Breast epithelium (tissue), 4 donors: ENCODE measurements at regions not wholly inside any gene's neighbourhood (a gene's known extent, or its start where the extent isn't known, plus 50 kb on each side); places are given as distances from the start of the nearest gene placed in this dataset.

Experiments
- DNase-seq, 2 donors: peaks; one replicate each; pipeline ENCODE4 v3.0.0-alpha.2; 2019; ENCODE audit warnings: low spot score in 2 of 2
- H3K27ac ChIP-seq, 2 donors: fragments of 200-600 bp; sonication (generic) in 1 of 2; one replicate each; pipeline ENCODE4 v1.5.1; 2016 to 2019; ENCODE audit warnings: mild to moderate bottlenecking in 1 of 2
- H3K27me3 ChIP-seq, 2 donors: fragments of 200-600 bp; sonication (generic) in 1 of 2; one replicate each; pipeline versions ENCODE4 v1.5.1 to v1.6.0; 2017 to 2019; ENCODE audit warnings: control low read depth in 1 of 2, mild to moderate bottlenecking in 1 of 2
- H3K36me3 ChIP-seq: fragments of 200-600 bp; one replicate; pipeline ENCODE4 v1.5.1; 2019
- H3K4me1 ChIP-seq, 2 donors: fragments of 200-600 bp; sonication (generic); one replicate each; pipeline ENCODE4 v1.5.1; 2016 to 2019; ENCODE audit warnings: control low read depth in 1 of 2
- H3K4me3 ChIP-seq, 3 donors: fragments of 200-600 bp; sonication (generic); 1 replicate in 2 of 3; 2 replicates in 1 of 3; pipeline ENCODE4 v1.5.1; 2016 to 2019; ENCODE audit warnings: mild to moderate bottlenecking in 3 of 3, moderate library complexity in 2 of 3
- H3K9me3 ChIP-seq, 2 donors: fragments of 200-600 bp; sonication (generic) in 1 of 2; one replicate each; pipeline ENCODE4 v1.5.1; 2016 to 2019; ENCODE audit warnings: control low read depth in 1 of 2
- CTCF ChIP-seq, 3 donors: fragments of 450-650 bp; IDR thresholded peaks; one replicate each; pipeline ENCODE4 v1.5.1; 2016 to 2017; ENCODE audit warnings: antibody characterized with exemption in 3 of 3, mild to moderate bottlenecking in 3 of 3, moderate library complexity in 3 of 3
- POLR2A ChIP-seq: fragments of 450-650 bp; IDR thresholded peaks from one replicate; pipeline ENCODE4 v1.6.1; 2016; ENCODE audit warnings: antibody characterized with exemption, mild to moderate bottlenecking, moderate library complexity
- POLR2AphosphoS5 ChIP-seq, 3 donors: sonication (generic); formaldehyde crosslinking; IDR thresholded peaks; one replicate each; pipeline ENCODE4 v1.6.1; 2017; ENCODE audit warnings: antibody characterized with exemption in 3 of 3
- intact Hi-C: fragments of 100-400 bp; cut with DNase I; formaldehyde crosslinking; loops from one replicate; pipeline ENCODE4 v1.15.1; 2023; ENCODE audit warnings: low total_unique reads

GRCh38 chr14:56419750-56420149, 159.8 kb upstream of the TMEM260 start:
- Histone ChIP-seq H3K4me3 (no peak overlapping the region), H3K27ac (no peak overlapping the region), H3K36me3 (no peaks in the 10 kb centered on the region), H3K27me3 (no peaks in the 10 kb centered on the region), H3K4me1 (no peaks in the 10 kb centered on the region), H3K9me3 (no peaks in the 10 kb centered on the region)
- DNase-seq, result no peak
- intact Hi-C loops, result no loop called here
- TF ChIP-seq CTCF (IDR thresholded peaks at IDR 0.05), result no peak
- TF ChIP-seq POLR2A, result no peak

GRCh38 chr14:56422221-56422620, 157.4 kb upstream of the TMEM260 start:
- Histone ChIP-seq H3K4me3 (no peak overlapping the region), H3K9me3 (no peaks in the 10 kb centered on the region), H3K4me1 (no peaks in the 10 kb centered on the region), H3K27me3 (no peaks in the 10 kb centered on the region), H3K27ac (no peak overlapping the region), H3K36me3 (no peaks in the 10 kb centered on the region)
- TF ChIP-seq POLR2A, result no peak
- no peak for TF ChIP-seq POLR2AphosphoS5 (IDR thresholded peaks at IDR 0.05)
- no peak for TF ChIP-seq CTCF (IDR thresholded peaks at IDR 0.05)
- intact Hi-C loops, result no loop called here
- DNase-seq, result no peak

- Histone ChIP-seq H3K27me3 (no peaks in the 10 kb centered on the region), H3K9me3 (no peaks in the 10 kb centered on the region), H3K36me3 (no peaks in the 10 kb centered on the region), H3K4me3 (no peak overlapping the region), H3K4me1 (no peaks in the 10 kb centered on the region), H3K27ac (peak overlapping the region in 1 of 2 donors; percentile 21)
- TF ChIP-seq CTCF (IDR thresholded peaks at IDR 0.05) (peak; percentile 23 to 72 (median 72)), POLR2AphosphoS5 (IDR thresholded peaks at IDR 0.05) (peak in 1 of 3 donors; percentile 28), POLR2A (no peak)
- intact Hi-C loops, result no loop called here
- peak; percentile 72 to 76 for DNase-seq
Observed at GRCh38 chr14:56422703-56423213, 156.8 kb upstream of the TMEM260 start.

- no peak for DNase-seq
- intact Hi-C loops, result no loop called here
- no peaks in the 10 kb centered on the region for H3K9me3 ChIP-seq
- H3K36me3 ChIP-seq, result no peaks in the 10 kb centered on the region
- no peak overlapping the region for H3K27ac ChIP-seq
- no peak overlapping the region for H3K4me3 ChIP-seq
- no peaks in the 10 kb centered on the region for H3K4me1 ChIP-seq
- TF ChIP-seq POLR2A, result no peak
- TF ChIP-seq CTCF (IDR thresholded peaks at IDR 0.05), result no peak
- TF ChIP-seq POLR2AphosphoS5 (IDR thresholded peaks at IDR 0.05), result no peak
- no peaks in the 10 kb centered on the region for H3K27me3 ChIP-seq
Observed at GRCh38 chr14:56423544-56423943, 156.1 kb upstream of the TMEM260 start.

- intact Hi-C loops, result no loop called here
- TF ChIP-seq CTCF (IDR thresholded peaks at IDR 0.05), result no peak
- TF ChIP-seq POLR2A, result no peak
- TF ChIP-seq POLR2AphosphoS5 (IDR thresholded peaks at IDR 0.05), result no peak
- H3K9me3 ChIP-seq, result no peaks in the 10 kb centered on the region
Observed at GRCh38 chr14:56431013-56431412, 148.6 kb upstream of the TMEM260 start.

More at GRCh38 chr14:56431013-56431412, 148.6 kb upstream of the TMEM260 start:
- no peaks in the 10 kb centered on the region for H3K36me3 ChIP-seq
- H3K27ac ChIP-seq, result no peak overlapping the region
- H3K4me3 ChIP-seq, result no peak overlapping the region
- H3K4me1 ChIP-seq, result no peaks in the 10 kb centered on the region
- H3K27me3 ChIP-seq, result no peaks in the 10 kb centered on the region
- no peak for DNase-seq
